ENCODE measurements at regions not wholly inside any gene's neighbourhood (a gene's known extent, or its start where the extent isn't known, plus 50 kb on each side); places are given as distances from the start of the nearest gene placed in this dataset.

GRCh38 chr19:28971049-28971448, 241.9 kb downstream of the UQCRFS1 start:
- no peak for DNase-seq

- no peak for DNase-seq
Observed at GRCh38 chr19:28968721-28969120, 244.2 kb downstream of the UQCRFS1 start.

GRCh38 chr19:28966737-28967399, 246.1 kb downstream of the UQCRFS1 start:
- DNase-seq, result no peak

- DNase-seq, result no peak
Observed at GRCh38 chr19:28964500-28964899, 248.5 kb downstream of the UQCRFS1 start.

GRCh38 chr19:28963486-28964250, 249.3 kb downstream of the UQCRFS1 start:
- DNase-seq, result no peak

GRCh38 chr19:28961772-28962500, 251.0 kb downstream of the UQCRFS1 start:
- DNase-seq, result no peak

GRCh38 chr19:28960986-28961705, 251.8 kb downstream of the UQCRFS1 start:
- no peak for DNase-seq

- DNase-seq, result no peak
Observed at GRCh38 chr19:28960586-28960985, 252.4 kb downstream of the UQCRFS1 start.

GRCh38 chr19:28956961-28957360, 256.0 kb downstream of the UQCRFS1 start:
- DNase-seq, result no peak

- DNase-seq, result no peak
Observed at GRCh38 chr19:28956421-28956820, 256.5 kb downstream of the UQCRFS1 start.

GRCh38 chr19:28949535-28949934, 263.4 kb downstream of the UQCRFS1 start:
- DNase-seq, result no peak

GRCh38 chr19:28949027-28949426, 263.9 kb downstream of the UQCRFS1 start:
- no peak for DNase-seq

GRCh38 chr19:28948566-28948965, 264.4 kb downstream of the UQCRFS1 start:
- DNase-seq, result no peak

- DNase-seq, result no peak
Observed at GRCh38 chr19:28948026-28948425, 264.9 kb downstream of the UQCRFS1 start.

- DNase-seq, result no peak
Observed at GRCh38 chr19:28943651-28944050, 269.3 kb downstream of the UQCRFS1 start.

GRCh38 chr19:28941833-28942232, 271.1 kb downstream of the UQCRFS1 start:
- no peak for DNase-seq

- DNase-seq, result no peak
Observed at GRCh38 chr19:28940751-28941500, 272.0 kb downstream of the UQCRFS1 start.

- no peak for DNase-seq
Observed at GRCh38 chr19:28939236-28939635, 273.7 kb downstream of the UQCRFS1 start.

- no peak for DNase-seq
Observed at GRCh38 chr19:28936001-28936400, 276.9 kb downstream of the UQCRFS1 start.

GRCh38 chr19:28934631-28935030, 278.3 kb downstream of the UQCRFS1 start:
- no peak for DNase-seq

GRCh38 chr19:28933039-28933438, 279.9 kb downstream of the UQCRFS1 start:
- no peak for DNase-seq

- no peak for DNase-seq
Observed at GRCh38 chr19:28932446-28932845, 280.5 kb downstream of the UQCRFS1 start.
